HUDEP-2 (cell line): ENCODE measurements at regions not wholly inside any gene's neighbourhood (a gene's known extent, or its start where the extent isn't known, plus 50 kb on each side); places are given as distances from the start of the nearest gene placed in this dataset.

Source experiments
- DNase-seq, 76 experiments: peaks; one replicate each; lab custom pipeline; 2025; ENCODE audit not compliant: unreplicated experiment in 76 of 76; lab: John Stamatoyannopoulos, UW

DNA sequence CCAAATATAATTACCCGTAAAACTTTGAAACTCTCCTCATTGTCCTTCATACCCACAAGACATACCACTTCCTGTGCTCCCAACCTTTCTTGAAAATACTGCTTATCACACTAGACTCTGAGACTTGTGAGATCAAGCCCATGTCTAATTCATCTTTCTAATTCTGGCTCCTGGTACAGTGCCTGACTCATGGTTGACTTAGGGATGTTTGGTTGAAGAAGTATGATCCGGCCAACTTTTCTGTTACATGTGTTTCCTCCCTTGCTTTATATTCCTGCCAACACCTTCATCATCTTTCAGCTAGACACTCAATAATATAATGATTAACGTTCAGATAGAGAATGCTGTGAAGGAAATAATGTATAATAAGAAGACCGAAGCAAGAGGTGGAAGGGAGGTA is 58.2 kb downstream of the MEX3B start:
- no peak for DNase-seq

DNA sequence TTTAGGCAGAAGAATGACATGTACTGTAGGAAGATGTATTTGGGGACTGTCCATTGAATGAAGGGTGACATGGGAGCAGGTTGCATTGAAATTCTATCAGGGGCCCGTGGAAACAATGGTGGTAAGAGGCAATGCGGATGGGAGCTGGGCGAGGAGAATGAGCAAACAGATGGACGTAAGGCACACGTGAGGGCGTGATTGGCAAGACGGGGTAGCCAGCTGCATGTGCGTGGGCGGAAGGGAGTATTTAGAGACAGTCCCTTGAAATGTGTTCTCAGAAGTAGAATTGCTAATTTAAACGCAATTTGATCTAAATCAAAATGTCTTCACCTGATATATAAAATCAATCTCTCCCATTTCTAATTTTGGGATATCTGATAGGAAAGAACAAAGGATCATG is 62.3 kb downstream of the MEX3B start:
- DNase-seq = no peak

DNA sequence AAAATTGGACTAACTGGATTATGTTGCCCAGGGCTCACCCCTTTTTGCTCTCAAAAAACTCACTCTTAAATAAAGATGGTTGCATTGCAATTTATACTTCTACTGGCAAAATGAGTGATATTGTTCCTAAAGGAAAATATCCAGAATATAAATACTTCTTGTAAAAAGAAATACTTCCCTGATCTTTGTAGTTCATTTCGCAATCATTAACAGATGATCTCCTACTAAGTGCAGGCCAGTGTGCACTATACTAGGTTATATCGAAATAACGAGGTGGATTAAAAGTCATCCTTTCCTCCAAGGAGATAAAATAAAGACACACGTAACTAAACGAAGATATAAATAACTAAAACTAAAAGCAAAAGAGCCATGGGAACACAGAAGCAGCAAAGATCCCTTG is 63.0 kb downstream of the MEX3B start:
- no peak for DNase-seq

DNA sequence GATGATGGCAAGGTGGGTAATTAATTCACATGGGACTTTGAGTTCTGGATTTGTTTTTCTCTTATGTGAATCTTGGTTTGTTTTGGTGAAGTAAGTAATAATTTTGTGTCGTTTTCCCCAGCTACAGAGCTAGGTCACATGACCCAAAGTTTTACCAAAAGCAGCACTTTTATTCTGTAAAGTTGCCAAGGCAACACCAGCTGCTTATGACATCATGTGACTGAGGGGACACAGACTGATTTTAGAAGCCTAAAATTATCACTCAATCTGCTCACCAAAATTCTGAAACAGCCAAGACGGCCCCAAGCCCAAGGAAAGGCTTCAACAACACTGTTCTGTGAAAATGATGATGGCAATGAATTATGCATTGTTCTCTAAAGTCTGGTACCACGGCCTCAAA is 63.9 kb downstream of the MEX3B start:
- no peak for DNase-seq

DNA sequence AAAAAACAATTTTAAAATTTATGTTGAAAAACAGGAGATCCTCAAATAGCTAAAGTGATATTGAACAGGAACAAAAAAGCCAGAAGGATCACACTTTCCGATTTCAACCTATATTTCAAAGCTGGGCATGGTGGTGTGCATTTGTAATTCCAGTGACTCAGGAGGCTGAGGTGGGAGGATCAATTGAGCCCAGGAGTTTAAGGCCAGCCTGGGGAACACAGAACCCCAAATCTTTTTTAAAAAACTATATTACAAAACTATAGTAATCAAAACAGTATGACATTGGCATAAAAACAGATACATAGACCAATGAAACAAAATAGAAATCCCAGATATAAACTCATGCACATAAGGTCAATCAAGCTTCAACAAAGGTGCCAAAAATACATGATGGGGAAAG is 68.4 kb downstream of the MEX3B start:
- DNase-seq = no peak

DNA sequence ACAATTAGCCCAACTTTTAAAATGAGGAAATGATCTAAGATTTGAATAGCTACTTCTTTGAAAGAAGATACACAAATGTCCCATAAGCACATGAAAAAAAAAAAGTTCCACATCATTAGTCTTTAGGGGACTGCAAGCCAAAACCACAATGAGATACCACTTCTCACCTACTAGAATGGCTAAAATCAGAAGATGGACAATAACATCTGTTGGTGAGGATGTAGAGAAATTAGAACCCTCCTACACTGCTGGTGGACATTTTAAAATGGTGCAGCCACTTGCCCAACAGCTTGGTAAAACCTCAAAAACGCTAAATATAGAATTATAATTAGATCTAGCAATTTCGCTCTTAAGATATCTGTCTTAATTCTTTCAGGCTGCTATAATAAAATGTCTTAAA is 77.1 kb downstream of the MEX3B start:
- no peak for DNase-seq

DNA sequence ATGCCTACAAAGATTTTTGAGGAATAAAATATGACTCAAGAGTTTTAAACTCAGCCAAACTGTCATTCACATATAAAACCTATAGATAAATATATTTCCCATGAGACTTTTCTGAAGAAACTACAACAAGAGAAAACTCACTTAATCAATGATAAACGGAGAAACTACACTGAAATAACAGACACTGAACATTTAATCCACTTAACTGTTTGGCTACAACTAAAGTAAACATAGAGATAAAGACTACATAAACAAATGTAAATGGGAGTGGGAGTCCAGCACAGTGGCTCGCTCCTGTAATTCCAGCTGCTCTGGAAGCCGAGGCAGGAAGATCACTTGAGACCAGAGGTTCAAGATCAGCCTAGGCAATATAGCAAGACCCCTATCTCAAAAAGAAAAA is 79.2 kb downstream of the MEX3B start:
- no peak for DNase-seq

DNA sequence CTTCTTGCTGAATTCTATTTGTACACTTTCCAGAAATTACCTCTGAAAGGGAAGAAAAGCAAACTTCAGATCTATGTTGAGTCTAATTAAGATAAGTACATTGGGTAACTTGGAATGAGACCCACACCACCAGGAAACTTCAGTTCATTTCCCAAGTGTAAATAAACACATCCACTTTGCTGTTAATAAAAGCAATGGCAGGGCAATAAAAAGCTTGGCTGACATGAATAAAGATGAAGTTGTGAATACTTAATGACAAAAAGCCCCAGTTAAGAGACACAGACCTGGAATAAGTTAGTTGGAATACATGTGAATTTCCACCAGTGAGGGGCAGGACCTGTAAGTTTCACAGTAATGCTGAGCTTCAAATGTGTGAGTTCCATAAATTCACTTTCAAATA is 83.3 kb downstream of the MEX3B start:
- no peak for DNase-seq

DNA sequence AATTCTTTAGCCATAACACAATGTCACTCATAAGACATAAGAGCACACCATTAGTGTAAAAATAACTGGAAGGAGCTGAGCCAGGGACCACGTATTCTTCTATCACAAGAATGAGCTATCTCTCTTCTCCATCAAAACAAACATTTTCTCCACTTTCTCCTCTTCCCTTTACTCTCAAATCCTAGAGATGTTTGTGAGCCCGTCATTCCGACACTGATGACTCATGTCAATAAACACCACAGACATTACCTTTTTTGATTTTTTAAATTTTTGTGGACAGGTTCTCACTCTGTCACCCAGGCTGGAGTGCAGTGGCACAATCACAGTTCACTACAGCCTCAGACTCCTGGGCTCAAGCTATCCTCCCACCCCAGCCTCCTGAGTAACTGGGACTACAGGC is 86.6 kb downstream of the MEX3B start:
- no peak for DNase-seq

DNA sequence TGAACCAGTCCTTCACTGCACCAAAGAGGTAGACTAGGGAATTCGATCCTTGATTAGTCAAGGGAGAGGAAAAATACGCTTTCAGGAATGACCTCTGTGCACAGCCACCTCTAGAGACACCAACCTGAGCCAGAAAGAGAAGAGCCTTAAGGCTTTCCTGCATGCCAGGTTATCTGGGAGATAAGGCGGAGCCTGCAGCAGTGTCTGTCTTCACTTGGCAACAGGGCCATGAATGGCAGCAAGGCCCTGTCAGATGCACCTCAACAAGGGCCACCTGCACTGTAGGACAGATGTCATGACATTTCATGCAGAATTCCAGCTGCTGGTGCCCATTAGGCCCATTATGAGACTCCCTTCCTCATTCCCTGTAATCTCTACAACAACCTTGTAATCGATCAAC is 88.1 kb downstream of the MEX3B start:
- DNase-seq = no peak

DNA sequence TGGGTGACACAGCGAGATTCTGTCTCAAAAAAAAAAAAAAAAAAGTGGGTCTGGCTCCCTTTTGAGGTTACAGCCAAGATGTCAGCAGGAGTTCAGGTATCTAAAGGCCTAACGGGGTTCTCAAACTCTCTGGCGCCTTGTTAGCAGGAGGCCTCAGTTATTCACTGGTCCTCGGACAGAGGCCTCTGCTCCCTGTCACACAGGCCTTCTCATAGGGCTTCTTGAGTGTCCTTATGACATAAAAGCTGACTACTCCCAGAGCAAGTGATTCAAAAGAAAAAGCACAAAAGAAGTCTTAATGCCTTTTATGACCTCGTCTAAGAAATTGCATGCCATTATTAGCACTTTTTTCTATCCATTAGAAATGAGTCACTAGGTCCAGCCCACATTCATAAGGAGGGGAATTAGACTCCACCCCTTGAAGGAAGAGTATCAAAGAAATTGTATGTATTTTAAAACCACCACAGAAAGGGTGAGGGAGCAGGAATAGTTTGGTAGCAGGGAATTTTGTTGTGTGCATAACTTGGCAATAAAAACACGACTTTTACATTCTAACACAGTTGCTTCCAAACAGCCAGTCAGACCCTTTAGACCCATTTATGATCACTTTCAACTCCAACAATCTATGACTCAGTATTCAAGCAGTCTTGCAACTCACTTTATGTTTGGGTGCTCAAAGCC is 90.3 kb downstream of the MEX3B start:
- no peak for DNase-seq

DNA sequence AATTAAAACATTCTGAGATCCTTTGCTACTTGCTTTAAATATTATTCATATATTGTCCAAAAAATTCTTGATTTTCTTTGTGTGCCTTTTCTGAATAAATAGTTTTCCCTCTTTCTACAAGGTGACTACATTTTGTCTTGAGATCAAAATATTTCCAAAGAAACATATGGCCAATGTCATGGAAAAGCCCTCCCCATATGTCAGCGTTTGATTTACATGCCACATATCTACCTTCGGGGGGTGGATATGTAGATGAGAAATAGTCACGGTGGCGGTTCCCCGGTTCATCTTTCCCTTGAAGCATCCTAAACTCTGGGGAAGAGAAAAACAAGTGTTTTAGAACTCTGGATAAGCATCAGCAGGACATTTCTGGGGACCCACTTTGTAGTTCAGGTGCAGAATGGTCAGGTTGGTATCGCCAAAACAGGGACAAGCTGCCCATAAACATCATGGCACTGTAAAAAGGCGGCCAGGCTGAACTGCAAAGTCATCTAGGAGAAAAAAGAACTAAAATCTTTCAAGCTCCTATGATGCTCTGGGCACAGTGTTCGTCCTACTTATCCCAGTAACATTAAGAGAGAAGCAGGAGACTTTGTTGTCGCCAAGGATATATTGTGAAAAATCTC is 91.5 kb downstream of the MEX3B start:
- no peak for DNase-seq

DNA sequence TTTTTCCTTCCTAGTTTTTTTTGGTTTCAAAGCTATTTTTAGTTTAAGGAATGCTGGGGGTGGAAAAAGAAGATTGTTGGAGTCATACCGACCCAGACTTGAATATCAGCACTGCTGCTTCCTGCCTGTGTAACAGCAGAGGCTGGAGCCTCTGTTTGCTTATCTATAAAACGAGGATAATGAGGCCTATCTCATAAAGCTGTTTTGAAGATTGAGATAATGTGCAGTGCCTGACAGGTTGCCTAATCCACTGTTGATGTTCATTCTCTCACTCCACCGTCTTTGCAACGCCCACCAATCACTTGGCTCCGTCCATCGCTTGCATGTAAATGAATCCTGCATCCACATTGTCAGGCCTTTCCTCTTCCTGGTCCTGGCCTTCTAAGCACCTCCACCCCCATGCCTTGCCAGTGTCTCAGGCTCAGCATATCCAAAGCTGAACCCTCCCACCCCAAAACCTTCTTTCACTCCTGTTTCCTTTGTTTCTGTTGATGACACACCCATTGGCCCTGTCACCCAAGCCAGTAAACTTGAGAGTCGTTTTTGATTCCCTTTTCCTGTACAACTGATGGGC is 94.9 kb downstream of the MEX3B start:
- DNase-seq = peak in 8 of 76 experiments; percentile 4 to 54 (median 20)

DNA sequence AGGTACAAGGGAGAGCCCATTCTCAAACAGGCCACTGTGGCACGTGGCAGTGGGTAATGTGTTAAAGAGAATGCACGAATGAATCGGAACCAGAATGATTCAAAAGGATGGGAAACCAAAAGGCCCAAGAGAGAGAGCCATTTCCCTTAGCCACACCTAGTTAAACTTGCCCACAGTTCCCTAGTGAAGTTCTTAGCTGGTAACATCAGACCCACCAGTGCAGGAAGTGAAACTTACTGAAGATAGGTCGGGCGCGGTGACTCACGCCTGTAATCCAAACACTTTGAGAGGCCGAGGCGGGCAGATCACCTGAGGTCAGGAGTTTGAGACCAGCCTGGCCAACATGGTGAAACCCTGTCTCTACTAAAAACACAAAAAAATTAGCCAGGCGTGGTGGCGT is 97.1 kb downstream of the MEX3B start:
- no peak for DNase-seq

DNA sequence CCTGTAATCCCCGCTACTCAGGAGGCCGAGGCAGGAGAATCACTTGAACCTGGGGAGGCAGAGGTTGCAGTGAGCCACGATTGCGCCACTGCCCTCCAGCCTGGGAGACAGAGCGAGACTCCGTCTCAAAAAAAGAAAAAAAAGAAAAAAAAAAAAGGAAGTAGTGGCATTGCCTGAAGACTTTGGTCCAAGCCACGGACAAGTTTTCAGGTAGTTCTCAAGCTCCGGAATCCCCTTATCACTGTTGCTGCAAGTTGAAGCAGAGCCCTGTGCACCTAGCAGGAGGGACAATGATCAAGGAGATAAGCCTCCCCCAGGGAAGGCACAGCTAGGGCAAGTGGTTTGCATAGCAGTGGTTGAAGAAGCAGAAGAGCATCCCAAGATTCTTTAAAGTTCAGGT is 97.6 kb downstream of the MEX3B start:
- DNase-seq = no peak

DNA sequence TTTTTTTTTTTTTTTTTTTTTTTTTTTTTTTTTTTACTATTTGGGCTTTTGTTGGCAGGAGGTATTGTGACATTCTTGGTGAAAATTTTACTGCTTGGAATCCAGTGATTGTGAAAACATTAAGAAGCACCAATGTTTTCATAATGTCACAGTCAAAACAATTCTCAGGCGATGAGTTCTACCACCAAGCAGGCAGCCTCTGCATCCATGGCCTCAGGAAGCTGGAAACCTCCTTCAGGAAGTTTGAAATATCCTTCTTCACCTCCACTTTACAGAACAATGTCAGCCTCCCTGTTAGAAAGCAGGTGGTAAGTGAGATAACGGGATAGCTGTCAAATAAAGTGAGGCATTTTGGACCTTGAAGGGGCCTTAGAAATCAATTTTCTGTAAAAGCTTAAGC is 98.3 kb downstream of the MEX3B start:
- peak in 2 of 76 experiments; percentile 4 to 14 for DNase-seq

DNA sequence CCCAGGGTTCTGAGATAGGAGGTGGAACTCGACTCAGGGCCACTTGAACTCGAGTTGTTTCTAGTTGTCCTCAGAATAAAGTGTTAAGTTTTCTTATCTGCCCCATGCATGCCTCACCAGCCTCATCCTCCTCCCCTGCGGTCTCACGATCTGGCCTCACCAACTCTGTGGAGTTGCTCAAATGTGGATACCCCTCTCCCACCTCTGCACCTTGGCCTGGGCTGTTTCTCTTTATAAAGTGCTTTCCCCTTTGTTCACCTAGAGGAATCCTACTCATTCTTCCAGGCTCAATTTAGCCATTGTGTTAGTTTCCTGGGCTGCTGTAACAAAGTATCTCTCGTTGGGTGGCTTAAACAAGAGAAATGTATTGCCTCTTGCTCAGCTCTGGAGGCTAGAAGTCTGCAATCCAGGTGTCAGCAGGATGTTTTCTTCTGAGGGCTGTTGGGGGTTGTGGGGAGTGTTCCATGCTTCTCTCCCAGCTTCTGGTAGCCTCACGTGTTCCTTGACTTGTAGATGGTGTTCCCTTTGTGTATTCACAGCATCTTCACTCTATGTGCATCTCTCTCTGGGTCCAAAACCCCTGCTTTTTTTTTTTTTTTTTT is 100.7 kb downstream of the MEX3B start:
- peak in 74 of 76 experiments; percentile 24 to 88 (median 69) for DNase-seq

DNA sequence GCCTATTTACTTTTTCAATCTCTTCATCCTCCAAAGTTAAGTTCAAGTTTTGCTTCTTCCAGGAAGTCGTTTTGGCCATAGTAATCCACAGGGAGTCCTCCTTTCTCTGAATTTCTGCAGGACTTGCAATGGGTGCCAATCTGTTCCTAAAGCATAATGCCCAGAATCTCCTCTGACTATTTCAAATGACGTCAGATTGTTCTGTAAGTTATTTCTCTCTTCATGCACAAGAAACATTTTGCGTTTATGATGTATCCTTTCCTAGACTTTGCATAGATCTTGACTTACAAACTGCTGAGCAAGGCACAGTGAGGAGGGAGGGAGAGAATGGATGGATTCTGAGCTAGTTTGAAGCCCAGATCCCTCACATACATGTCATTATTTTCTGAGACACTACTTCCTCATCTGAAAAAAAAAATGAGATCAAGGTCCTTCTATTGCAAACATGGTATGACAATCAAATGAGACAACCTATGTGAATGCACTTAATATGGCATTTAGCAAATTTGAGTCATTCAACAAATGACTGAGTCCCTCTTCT is 103.1 kb downstream of the MEX3B start:
- no peak for DNase-seq

DNA sequence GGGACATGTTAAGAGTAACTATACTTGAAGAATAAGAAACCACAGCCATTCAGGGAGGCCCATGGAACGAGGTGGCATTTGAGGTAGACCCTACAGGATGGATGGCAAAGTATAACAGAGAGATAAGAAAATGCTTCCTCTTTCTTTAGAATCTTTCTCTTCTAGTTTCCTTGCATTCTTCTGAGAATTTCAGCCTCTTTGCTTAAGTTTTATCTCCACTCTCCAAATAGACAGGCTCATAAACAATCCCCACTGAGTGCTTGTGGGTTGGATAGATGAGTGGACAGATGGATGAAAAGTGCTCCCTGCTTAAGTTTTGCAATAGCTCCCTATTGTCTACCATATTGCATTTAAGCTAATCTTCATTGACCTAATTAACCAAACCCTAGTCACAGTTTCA is 103.7 kb downstream of the MEX3B start:
- peak in 18 of 76 experiments; percentile 2 to 63 (median 26) for DNase-seq

DNA sequence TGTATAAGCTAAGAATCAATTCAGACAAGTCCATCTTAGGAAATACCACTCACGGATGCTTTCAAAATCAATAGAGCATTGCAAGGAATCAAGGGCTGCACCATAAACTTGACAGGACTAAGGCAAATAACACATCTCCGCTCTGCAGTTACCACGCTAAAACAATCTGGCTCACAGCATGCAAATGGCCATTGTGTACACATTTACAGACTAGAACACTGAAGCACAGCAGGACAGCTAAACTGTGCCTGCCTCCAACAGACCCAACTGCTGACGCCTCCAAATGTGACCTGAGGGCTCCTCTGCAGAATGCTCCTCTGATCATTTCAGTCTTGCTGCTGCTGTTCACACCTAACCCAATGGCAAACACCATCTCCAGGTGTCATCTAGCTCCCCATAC is 104.3 kb downstream of the MEX3B start:
- no peak for DNase-seq
